RPMI8226 (cell line): ENCODE measurements at regions not wholly inside any gene's neighbourhood (a gene's known extent, or its start where the extent isn't known, plus 50 kb on each side); places are given as distances from the start of the nearest gene placed in this dataset.
A peak's percentile ranks its signal among the peaks of the same experiment; 100 is the strongest.
"Not testable (repeated sequence)": the region's sequence is repeated elsewhere in the genome, so short reads cannot be mapped to it uniquely, and the experiment has no call there.

Experiments
- DNase-seq: peaks from one replicate; pipeline ENCODE4 v3.0.0-alpha.2; 2015

DNA sequence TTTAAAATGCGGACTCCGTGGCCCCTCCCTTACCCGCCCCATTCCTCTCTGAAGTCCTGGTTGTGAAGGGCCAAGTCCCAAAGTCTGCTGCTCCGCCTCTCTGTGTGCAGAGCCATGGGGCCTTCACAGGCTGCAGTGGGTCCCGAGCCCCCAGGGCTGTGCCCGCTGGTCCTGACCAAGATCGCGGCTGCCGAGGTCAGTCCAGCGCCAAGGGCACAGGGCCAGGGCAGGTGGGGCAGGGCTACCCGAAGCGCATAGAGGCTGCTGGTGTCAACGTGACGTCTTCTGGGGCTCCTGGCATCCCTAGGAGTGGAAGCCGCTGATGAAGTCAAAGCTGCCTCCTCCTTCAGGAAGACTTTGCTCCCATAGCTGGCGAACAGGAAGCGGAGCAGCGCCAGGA lies 858.8 kb downstream of the TUBA3C start:
- DNase-seq = not testable (repeated sequence)

DNA sequence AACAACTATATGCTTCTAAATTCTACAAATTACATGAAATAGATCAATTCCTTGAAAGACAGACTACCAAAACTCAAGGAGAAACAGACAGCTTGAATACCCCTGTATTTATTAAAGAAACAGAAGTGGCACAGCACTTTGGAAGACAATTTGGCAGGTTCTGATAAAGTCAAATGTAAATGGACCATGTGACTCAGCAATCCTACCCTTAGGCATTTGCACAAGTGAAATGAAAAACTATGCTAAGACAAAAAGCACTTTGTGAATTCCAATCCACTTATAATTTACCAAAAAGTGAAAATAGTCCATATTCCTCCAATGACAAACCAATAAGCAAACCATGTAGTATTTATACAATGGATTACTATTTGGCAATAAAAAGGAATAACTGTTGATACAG lies 862.0 kb downstream of the TUBA3C start:
- not testable (repeated sequence) for DNase-seq

DNA sequence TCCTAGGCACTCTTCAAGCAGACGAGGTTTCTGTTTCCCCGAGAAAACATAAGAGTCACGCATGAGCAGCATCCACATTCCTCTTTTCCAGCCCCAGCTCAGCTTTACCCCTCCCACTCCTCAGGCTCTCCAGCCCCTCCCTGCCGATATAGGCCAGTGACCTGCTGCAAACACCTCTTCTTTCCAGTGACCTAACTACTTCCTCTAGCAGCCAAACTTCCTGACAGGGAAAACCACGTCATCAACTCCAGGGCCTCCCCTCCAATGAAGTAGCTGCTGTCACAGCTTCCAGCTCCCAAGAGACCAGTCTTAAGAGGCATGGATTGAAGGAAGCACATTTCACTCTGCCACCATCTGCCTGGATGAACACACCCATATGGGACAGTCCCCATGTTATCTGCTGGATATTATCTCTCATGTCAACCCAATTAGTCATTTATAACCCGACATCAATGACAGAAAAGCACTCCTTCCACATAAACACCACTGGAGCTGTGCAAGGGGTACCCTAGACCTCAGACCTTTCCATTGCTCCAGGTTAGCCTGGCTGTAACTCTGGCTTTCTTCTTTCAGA lies 878.3 kb downstream of the TUBA3C start:
- DNase-seq = not testable (repeated sequence)

DNA sequence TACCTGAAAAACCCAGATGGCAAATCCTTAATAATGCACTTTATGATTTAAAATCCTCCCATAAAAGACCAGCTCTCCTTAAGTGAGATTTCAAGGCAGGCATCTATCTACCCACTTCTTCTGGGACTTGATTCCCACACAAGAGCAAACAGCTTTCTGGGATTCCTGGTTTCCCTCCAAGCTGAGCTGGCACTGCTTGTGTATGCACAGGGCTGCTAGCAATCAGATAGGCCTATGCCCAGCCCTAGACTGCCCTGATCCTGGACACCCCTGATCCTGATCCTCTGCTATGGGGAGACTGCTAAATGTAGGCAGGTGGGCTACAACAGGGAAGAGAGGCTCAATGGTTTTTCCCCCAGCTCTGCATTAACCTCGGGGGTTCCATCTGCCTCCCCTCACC lies 880.7 kb downstream of the TUBA3C start:
- DNase-seq = not testable (repeated sequence)

DNA sequence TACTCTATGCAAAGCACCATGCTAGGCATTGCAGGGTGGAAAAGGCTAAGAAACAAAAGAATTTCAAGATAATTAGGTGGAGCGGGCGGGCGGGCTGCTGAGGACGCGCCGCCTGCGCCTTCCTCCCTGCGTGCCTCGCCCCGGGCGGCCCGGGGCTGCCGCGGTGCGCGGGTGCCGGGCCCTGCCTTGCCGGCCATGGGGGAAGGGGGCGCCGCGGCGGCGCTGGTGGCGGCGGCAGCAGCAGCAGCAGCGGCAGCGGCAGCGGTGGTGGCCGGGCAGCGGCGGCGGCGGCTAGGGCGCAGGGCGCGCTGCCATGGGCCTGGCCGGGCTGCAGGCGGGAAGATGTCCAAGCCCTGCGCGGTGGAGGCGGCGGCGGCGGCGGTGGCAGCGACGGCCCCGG lies 884.3 kb downstream of the TUBA3C start:
- DNase-seq = not testable (repeated sequence)

DNA sequence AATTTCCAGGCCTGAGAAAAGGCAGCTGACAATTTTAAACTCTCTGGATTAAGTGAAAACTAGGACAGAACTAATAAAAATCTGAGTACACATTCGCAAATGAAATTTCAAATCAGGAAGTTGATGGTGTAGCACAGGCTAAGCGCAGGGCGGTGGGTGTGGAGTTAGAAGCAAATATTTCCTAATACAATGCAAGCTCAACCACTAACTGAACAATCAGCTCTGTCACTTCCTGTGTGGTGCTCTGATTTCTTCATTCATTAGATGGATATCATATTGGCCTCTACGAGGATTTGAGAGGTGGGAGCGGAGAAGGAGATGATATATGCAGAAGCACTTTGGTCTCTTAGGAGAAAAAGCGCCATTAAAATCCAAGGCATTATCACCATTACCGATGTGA lies 885.0 kb downstream of the TUBA3C start:
- not testable (repeated sequence) for DNase-seq

DNA sequence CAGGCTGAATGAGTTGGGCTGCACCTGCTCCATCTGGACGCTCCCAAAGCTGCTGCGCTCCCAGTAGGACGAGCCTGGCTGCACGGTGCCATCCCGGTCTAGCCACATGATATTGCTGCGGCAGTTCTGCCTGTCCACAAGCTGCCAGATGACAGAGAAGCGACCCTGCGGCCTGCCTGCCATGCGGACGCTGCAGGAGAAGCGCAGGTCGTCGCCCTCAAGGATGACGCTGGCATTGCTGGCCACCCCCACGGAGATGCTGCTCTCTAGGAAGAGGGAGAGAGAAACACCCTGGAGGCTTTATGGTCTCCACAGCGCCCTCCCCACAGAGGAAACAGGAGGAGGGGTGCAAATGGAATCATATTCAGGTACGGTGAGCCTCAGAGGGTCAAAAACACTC lies 887.3 kb downstream of the TUBA3C start:
- not testable (repeated sequence) for DNase-seq

DNA sequence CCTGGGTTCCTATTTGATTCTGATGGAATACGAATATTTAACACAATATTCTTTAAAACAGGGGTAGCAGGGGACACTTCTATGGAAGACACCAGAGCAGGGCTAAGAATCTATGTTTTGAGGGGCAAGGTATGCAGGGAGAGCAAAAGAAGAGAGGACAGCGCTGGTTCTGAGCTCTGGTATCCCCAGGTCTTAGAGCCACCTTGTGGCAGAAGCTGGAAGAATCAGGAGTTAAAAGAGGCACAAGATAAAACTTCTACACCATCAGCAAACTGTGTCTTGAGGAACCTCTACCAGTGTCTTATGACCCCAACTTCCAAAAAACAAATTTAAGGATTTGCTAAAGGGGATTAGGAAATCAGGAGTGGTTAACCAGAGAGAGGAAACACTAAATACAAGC lies 894.8 kb downstream of the TUBA3C start:
- not testable (repeated sequence) for DNase-seq

DNA sequence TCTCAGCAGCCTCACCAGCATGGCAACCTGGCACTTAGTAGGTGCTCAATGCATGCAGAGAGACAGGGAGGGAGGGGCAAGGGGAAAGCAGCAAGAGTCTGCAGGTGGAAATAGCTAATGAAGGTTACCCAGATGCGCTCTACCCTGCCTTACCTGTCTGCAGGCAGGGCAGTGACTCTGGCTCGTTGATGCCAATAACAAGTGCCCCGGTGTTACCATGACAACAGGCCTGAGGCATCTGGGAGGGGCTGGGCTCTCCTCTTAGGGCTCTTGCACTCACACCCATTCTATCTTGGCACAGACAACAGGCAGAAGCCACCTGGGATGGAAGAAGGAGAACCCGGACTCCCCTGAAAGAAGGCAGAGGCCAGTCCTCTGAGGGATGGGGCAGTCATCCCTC lies 896.0 kb downstream of the TUBA3C start:
- not testable (repeated sequence) for DNase-seq

DNA sequence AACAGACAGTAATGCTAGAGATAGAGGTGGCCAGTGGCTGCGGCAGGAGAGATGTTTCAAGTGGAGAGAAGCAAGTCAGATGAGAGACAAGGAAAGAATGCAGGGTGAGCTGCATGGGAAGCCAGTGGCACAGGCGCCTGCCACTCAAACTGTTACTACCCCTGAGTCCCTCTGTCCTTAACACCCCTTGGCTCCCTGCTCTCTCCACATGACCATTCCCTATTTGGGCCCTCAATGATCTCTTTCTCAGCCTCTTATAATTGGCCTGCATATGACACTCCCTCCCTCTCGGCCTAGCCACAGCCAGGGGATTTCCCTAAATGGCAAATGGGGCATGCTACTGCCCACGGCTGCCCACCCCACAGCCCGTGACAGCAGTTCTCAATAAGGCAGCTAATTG lies 897.6 kb downstream of the TUBA3C start:
- DNase-seq = not testable (repeated sequence)

DNA sequence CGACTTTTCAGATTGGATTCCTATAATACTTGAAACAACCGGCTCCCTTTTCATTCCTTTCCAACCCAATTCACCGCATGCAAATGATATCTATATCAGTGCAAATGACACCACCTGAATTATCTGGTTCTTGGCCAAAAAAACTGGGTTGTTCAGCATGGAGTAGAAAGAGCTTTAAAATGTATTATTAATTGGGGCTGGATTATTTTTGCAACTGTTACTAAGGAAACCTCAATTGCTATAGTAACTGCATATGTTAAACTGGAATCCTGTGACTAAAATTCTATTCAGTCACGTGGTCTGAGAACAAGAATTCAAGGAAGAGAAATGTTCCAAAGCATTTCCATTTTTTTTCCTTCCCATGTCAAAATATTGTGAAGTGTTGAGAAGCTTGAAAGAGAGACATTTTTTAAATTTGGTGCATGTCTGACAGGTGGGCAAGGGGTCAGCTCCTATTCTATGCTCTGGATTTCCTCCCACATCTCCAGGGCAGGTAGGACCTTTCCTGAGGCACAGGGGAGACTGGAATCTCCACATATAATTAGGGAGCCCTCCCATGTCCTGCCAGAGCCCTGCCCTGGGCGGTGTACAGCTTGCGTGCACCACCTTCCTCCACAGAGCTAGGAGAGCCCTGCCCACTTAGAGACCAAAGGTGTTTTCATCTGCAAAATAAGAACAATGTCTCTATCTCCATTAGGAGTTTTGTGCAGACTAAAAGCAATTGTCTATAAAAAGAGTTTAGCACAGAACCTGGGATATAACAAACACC lies 899.6 kb downstream of the TUBA3C start:
- not testable (repeated sequence) for DNase-seq

DNA sequence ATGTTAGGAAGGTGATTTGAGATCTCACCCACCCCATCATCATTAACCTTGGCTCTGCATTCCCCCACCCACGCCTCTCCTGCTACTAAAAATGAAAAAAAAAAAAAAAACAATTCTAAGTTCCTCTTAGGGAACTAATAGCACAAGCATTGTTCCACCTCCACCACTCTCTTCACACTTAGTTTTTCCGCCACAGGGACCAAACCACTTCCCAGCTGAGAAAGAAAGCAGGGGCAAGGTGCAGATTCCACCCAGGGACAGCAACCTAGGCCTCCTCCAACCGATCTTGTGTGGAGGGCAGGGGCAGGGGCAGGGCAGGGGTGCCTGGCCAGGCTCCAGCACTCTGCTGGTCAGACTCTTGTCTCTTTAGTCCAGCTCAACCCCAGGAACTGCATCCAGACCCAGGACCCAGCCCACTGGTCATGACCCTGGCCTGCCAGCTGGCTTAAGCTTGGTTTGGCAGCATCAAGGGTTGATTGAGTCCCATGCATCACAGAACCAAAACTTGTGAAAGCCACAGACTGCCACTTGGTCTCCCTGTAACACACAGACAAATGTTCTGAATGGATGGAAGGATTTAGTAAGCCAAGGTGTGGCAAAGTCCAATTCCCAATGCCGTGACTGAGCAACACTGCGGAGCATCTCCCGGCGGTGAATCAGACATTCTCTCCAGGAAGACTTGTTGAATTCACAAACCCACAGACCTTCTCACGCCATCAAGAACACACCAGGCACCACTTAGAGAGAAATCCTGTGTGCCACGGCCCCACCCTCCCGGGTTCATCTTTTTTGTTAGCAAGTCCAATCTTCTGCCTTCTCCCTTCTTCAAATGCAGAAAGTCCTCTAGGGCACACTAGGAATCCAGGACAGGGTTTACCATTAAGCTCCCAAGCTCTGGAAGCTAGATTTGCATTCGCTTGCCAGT lies 900.5 kb downstream of the TUBA3C start:
- not testable (repeated sequence) for DNase-seq

DNA sequence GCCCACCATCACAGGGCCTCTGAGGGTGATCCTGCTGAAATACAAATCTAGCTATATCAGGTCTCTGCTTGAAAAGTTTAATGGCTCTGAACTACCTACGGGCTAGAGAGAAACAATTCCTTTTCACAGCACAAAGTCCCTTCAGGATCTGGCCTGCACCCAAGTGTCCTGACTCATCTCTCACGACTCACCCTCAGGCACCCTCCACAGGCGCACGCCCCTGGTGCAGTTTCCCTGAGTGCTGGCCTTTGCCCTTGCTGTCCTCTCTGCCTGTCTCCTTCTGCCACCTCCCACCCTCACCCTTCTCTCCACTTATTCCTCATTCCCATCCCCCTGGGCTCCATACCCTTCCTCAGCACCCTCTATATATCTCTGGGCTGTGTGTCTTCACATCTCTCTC lies 901.7 kb downstream of the TUBA3C start:
- not testable (repeated sequence) for DNase-seq

DNA sequence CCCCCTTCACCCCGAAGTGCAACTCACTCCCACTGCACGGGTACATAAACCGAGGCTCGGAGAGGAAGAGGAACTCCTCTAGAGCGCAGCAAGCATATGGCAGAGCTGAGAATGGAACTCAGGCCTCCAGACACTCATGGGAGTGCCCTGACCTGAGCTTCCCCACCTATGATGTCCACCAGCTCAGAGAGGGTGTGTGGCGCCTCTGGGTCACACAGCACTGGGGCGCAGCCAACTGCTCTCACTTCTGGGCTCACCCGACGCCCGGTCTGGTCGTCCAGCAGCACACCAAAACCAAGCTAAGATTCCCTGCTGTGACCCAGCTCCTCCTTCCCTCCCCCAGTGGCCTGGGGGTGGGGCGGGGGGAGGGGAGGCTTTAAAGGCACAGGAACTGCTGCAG lies 904.3 kb downstream of the TUBA3C start:
- not testable (repeated sequence) for DNase-seq

DNA sequence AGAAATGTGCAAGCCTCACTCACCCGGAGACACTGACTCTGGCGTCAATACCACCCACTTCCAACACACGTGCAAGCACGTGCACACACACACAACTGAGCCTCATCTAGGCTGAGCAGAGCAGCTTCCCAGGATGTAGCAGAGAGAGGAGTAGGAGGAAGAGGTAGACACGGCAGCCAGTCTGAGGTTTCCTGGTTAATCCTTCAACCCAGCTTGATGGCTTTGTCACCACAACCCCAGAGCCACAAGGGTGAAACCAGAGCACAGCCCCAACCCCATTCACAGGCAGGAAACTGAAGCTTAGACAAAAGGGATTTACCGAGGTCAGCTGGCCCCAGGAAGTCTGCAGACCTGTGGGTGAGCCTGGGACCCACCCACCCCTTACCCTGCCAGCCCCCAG lies 905.3 kb downstream of the TUBA3C start:
- not testable (repeated sequence) for DNase-seq

DNA sequence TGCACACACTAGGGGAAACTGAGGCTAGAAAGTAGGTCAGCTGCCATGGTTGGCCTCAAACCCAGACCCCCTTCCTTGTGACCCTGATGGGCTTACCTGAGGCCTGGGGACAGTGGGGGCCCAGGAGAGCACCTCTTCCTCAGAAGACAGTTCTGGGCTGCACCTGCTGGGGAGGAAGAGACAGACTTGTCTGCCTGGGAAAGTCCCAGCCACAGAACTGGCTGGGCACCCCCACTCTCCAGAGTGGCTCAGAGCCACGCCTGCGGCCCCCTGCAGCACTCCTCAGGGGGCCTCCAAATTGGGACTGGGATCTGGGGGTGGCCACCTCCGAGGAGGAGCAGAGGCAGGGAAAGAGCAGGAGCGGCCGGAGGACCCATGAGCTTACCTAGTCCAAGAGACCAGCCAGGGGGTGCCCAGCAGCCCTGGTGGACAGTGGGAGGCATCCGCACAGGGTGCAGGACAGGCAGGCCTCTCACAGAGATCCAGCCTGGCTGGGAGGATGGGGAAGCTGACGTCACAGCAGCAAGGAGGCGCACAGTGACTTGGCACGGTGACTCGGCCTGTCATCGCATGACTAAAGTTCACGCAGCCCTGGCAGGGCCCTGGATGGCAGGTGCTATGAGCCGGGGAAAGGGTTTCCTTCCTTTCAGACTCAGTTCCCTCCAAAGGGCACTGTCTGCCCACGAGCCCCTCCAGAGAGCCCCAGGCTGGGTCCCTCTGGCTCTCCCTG lies 907.7 kb downstream of the TUBA3C start:
- DNase-seq = not testable (repeated sequence)

DNA sequence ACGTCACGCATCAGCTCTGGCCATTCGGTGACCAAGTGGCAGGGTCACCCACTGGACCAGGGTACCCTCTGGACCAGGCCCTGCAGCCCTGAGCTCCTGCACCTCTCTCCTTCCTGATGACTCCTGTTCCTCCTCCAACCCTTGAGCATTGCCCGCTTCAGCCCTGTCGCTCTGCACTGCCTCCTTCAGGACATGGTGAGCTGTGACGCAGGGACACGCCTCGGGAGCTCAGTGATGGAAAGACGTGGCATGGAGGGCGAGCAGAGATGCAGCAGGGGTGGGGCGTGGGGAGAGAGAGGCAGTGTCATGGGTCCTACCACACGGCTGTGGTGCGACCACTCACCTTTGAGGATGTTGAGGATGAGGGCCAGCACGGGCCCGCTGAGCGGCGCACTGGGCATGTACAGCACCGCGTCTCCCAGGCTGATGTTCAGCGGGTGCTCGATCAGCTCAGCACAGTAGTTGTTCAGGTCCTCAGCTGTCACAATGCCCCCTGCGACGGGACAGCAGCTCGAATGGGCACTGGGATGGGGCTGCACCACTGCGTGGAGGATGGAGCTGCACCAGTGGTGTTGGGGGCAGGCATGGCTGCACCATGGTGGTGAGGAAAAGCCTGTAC lies 922.7 kb downstream of the TUBA3C start:
- not testable (repeated sequence) for DNase-seq

DNA sequence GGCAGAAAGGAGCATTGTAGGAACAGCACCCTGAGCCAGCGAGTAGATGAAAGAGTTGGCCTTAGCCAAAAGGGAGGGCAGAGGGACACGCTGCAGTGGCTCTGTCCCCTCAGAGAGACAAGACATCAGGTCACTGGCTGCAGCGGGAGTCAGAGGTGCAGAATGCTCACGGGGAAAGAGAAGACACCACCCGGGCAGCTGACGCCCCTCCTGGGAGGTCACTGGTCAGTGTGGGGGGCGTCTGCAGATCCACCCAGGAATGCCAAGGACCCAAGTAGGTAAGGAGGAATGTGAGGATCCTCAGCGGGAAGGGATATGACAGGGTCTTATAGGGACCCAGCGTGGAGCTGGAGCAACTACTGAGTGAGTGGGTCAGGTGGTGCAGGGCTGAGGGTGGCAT lies 923.9 kb downstream of the TUBA3C start:
- not testable (repeated sequence) for DNase-seq

DNA sequence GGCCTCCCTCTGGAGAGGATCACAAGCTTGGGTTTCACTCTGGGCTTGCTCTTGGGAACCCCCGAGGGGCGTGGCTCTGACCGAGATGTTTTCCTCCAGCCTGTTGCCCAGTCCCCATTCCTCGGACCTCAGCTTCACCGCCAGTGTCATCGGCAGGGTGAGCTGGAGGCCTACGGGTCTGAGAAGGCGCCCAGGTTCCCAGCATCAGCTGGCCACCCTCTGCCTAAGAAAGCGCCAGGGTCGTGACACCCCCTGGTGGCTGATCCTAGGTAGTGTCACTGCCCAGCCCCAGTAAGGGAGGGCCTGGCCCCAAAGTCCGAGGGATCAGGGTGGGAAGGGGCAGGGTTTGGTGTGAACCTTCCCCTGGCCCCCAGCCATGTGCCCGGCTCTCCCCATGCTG lies 928.8 kb downstream of the TUBA3C start:
- DNase-seq = peak; percentile 14

DNA sequence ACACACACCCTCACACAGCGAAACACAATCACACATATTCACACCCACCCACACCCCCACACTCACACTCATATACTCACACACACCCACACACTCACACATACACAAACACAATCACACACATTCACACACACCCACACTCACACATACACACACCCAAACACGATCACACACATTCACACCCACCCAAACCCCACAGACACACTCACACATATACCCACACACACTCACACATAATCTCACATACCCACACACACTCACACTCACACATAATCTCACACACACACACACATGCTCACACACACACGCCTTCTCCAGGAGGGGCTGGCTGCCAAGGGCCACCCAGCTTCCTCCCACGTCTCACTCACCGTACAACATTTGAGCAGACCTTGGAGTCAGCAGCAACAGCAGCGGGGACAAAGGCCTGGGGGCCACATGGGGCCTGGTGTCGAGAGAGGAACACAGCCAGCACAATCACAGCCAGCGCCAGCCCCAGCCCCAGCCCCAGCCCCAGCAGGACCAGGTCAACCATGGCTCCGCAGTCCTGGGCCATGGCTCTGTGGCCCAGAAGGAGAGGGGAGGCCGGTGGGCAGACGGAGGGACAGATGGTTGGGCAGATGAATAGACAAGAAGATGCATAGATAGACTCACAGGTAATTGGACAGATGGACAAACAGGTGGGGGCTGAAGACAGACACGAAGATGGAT lies 932.9 kb downstream of the TUBA3C start:
- DNase-seq = not testable (repeated sequence)

DNA sequence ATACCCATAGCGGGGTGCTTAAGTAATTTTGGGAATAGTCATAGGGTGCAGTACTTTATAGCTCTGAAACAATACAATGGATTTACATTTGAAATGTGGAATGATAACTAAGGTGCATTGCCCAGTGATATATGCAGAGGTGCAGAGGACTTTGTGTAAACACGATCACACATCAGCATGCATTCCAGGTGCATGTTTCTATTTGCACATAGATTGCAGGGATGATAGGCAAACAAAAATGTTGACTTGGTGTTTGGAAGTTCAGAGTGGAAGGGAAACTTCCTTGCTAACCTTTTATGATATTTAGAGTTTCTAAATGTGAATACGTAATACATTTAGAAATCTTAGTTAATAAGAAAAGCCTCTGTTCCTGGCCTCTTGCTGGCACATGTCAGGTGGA lies 941.5 kb downstream of the TUBA3C start:
- not testable (repeated sequence) for DNase-seq

DNA sequence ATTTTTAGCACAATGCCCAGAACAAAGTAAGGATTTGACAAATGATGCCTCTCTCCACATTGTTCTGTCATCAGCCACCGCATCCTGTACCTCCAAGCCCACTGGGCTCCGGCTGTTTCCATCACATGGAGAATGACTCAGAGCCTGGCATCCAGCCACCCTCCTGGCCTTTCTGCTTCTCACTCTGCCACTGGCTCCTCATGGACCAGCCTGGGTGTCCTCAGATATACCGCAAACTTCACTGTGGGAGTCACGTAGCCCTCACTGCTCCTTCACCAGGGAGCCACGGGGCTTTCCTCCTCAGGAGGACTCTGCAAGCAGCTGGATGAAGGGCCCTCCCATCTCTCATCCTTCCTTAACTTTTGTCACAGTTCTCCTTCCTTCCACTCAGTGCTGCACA lies 943.0 kb downstream of the TUBA3C start:
- DNase-seq = not testable (repeated sequence)
